ENCODE measurements at regions not wholly inside any gene's neighbourhood (a gene's known extent, or its start where the extent isn't known, plus 50 kb on each side); places are given as distances from the start of the nearest gene placed in this dataset.

DNA sequence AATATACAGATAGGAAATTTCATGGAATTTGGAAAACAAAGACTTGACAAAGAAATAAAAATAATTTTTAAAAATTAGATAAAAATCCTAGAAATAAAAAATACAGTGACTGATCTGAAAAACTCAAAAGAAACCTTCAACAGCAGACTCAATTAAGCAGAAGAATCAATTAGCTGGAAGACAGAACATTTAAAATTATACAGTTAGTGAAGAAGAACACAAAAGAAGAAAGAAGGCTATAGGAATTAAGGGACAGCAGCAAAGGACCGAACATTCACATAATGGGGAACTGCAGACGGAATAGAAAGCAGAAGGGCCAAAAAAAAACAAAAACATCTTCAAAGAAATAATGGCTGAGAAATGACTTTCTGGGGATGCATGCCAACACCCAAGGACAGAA lies 314.5 kb downstream of the CRPPA start:
- peaks cover 54% of the 10 kb centered on the region for H3K9me3 Mint-ChIP-seq

More for the DNA sequence above, 314.5 kb downstream of the CRPPA start:
- TF ChIP-seq NANOG (IDR thresholded peaks at IDR 0.05; ENCODE audit: borderline replicate concordance): no peak
- TF ChIP-seq JUNB (IDR thresholded peaks at IDR 0.05; ENCODE audit: unreplicated experiment): no peak
- no peak for TF ChIP-seq EZH2phosphoT487 (IDR thresholded peaks at IDR 0.05; ENCODE audit: unreplicated experiment)
- TF ChIP-seq POLR2AphosphoS5 (IDR thresholded peaks at IDR 0.05; ENCODE audit: low read depth): no peak
- TF ChIP-seq, protein P1, sequence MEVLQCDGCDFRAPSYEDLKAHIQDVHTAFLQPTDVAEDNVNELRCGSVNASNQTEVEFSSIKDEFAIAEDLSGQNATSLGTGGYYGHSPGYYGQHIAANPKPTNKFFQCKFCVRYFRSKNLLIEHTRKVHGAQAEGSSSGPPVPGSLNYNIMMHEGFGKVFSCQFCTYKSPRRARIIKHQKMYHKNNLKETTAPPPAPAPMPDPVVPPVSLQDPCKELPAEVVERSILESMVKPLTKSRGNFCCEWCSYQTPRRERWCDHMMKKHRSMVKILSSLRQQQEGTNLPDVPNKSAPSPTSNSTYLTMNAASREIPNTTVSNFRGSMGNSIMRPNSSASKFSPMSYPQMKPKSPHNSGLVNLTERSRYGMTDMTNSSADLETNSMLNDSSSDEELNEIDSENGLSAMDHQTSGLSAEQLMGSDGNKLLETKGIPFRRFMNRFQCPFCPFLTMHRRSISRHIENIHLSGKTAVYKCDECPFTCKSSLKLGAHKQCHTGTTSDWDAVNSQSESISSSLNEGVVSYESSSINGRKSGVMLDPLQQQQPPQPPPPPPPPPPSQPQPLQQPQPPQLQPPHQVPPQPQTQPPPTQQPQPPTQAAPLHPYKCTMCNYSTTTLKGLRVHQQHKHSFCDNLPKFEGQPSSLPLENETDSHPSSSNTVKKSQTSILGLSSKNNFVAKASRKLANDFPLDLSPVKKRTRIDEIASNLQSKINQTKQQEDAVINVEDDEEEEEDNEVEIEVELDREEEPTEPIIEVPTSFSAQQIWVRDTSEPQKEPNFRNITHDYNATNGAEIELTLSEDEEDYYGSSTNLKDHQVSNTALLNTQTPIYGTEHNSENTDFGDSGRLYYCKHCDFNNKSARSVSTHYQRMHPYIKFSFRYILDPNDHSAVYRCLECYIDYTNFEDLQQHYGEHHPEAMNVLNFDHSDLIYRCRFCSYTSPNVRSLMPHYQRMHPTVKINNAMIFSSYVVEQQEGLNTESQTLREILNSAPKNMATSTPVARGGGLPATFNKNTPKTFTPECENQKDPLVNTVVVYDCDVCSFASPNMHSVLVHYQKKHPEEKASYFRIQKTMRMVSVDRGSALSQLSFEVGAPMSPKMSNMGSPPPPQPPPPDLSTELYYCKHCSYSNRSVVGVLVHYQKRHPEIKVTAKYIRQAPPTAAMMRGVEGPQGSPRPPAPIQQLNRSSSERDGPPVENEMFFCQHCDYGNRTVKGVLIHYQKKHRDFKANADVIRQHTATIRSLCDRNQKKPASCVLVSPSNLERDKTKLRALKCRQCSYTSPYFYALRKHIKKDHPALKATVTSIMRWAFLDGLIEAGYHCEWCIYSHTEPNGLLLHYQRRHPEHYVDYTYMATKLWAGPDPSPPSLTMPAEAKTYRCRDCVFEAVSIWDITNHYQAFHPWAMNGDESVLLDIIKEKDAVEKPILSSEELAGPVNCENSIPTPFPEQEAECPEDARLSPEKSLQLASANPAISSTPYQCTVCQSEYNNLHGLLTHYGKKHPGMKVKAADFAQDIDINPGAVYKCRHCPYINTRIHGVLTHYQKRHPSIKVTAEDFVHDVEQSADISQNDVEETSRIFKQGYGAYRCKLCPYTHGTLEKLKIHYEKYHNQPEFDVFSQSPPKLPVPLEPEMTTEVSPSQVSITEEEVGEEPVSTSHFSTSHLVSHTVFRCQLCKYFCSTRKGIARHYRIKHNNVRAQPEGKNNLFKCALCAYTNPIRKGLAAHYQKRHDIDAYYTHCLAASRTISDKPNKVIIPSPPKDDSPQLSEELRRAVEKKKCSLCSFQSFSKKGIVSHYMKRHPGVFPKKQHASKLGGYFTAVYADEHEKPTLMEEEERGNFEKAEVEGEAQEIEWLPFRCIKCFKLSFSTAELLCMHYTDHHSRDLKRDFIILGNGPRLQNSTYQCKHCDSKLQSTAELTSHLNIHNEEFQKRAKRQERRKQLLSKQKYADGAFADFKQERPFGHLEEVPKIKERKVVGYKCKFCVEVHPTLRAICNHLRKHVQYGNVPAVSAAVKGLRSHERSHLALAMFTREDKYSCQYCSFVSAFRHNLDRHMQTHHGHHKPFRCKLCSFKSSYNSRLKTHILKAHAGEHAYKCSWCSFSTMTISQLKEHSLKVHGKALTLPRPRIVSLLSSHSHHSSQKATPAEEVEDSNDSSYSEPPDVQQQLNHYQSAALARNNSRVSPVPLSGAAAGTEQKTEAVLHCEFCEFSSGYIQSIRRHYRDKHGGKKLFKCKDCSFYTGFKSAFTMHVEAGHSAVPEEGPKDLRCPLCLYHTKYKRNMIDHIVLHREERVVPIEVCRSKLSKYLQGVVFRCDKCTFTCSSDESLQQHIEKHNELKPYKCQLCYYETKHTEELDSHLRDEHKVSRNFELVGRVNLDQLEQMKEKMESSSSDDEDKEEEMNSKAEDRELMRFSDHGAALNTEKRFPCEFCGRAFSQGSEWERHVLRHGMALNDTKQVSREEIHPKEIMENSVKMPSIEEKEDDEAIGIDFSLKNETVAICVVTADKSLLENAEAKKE (CRISPR knock-in tag; IDR thresholded peaks at IDR 0.05): no peak
- no peak for TF ChIP-seq CREB1 (CRISPR knock-in tag; IDR thresholded peaks at IDR 0.05; ENCODE audit: low read depth)
- TF ChIP-seq CTCF (conservative IDR thresholded peaks at IDR 0.05; ENCODE audit: low read depth in 2 of 2): no peak
- no peak for TF ChIP-seq ZNF331 (CRISPR knock-in tag; IDR thresholded peaks at IDR 0.05; ENCODE audit: low read depth)
- no peak for TF ChIP-seq STAT1 (IDR thresholded peaks at IDR 0.05; ENCODE audit: unreplicated experiment)
- ATAC-seq (no peak), DNase-seq (ENCODE audit: low spot score) (no peak)
- Histone ChIP-seq H3K27ac (ENCODE audit: low read depth) (no peak overlapping the region), H3K4me1 (ENCODE audit: insufficient read depth) (no peaks in the 10 kb centered on the region), H3K9me2 (ENCODE audit: insufficient read depth) (no peaks in the 10 kb centered on the region), H3K79me2 (replicated peaks; ENCODE audit: insufficient read depth) (no peaks in the 10 kb centered on the region), H3F3A (replicated peaks; ENCODE audit: low read depth) (no peaks in the 10 kb centered on the region), H3K36me3 (ENCODE audit: insufficient read depth) (peaks cover 8% of the 10 kb centered on the region; the same call in 1 of the 2 replicates), H3K4me2 (no peak overlapping the region), H2AFZ (no peak overlapping the region), H3K27me3 (ENCODE audit: insufficient read depth) (no peaks in the 10 kb centered on the region), H4K20me1 (replicated peaks; ENCODE audit: insufficient read depth) (no peaks in the 10 kb centered on the region), H3K4me3 (no peak overlapping the region)
- Mint-ChIP-seq H3K4me3 (no peak overlapping the region), H3K27me3 (ENCODE audit: insufficient read depth, low read depth, poor library complexity) (no peaks in the 10 kb centered on the region), H3K4me1 (no peaks in the 10 kb centered on the region), H3K36me3 (ENCODE audit: low read depth) (peaks cover 24% of the 10 kb centered on the region; the same call in 2 of the 3 replicates), H3K27ac (no peak overlapping the region)

Data from GM23338 (cell line).